ENCODE measurements at regions not wholly inside any gene's neighbourhood (a gene's known extent, or its start where the extent isn't known, plus 50 kb on each side); places are given as distances from the start of the nearest gene placed in this dataset.
"Not testable (repeated sequence)": the region's sequence is repeated elsewhere in the genome, so short reads cannot be mapped to it uniquely, and the experiment has no call there.

DNA sequence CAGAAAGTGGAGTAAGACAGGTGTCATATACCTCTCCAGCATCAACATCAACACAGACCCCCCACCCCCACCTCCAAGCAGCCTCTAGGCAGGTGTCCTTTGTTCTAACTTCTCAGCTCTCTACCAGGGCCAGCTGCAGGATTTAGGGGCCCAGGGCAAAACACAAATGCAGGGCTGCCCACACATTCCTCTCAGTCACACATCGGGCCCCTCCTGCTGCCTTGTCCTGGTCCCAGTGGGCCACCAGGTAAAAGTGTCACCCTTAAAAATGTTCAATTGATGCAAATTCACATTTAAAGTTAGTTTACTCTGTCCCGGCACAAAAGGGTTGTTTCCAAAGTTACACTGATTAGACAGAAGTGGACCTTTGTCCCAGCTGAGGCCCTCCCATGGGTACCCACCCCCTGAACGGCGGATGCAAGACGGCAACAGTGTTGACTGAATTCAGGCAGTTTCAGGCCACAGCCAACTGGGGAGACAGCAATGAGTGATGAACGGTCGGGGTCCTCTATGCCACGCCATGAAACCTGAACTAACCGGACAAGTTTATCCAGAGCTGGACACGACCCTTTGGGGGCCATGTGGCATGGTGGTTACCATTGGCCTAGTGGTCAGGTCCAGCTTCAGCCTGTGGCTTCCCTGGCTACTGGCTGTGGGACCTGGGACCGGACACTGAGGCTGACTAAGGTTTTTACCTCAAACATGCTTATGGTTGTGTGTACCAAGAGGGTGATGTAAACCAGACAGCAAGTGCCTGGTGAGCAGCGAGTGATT lies 52.2 kb upstream of the UNC93A start:
- no peak overlapping the region for H3K4me3 ChIP-seq
- intact Hi-C loops (cut with DNase I; ENCODE audit: low total_unique reads) = no loop called here
- no peaks in the 10 kb centered on the region for H3K4me1 ChIP-seq
- H3K27ac ChIP-seq = no peak overlapping the region
- H3K36me3 ChIP-seq = no peaks in the 10 kb centered on the region
- H3K27me3 ChIP-seq = peaks cover 0 to 11% of the 10 kb centered on the region in 2 donors
- no peak for DNase-seq (ENCODE audit: low spot score in 2 of 2)
- TF ChIP-seq POLR2AphosphoS5 (IDR thresholded peaks at IDR 0.05) = no peak
- TF ChIP-seq, protein P1, sequence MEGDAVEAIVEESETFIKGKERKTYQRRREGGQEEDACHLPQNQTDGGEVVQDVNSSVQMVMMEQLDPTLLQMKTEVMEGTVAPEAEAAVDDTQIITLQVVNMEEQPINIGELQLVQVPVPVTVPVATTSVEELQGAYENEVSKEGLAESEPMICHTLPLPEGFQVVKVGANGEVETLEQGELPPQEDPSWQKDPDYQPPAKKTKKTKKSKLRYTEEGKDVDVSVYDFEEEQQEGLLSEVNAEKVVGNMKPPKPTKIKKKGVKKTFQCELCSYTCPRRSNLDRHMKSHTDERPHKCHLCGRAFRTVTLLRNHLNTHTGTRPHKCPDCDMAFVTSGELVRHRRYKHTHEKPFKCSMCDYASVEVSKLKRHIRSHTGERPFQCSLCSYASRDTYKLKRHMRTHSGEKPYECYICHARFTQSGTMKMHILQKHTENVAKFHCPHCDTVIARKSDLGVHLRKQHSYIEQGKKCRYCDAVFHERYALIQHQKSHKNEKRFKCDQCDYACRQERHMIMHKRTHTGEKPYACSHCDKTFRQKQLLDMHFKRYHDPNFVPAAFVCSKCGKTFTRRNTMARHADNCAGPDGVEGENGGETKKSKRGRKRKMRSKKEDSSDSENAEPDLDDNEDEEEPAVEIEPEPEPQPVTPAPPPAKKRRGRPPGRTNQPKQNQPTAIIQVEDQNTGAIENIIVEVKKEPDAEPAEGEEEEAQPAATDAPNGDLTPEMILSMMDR (IDR thresholded peaks at IDR 0.05) = no peak
- no peak for TF ChIP-seq POLR2A (IDR thresholded peaks at IDR 0.05)
- H3K9me3 ChIP-seq = no peaks in the 10 kb centered on the region

DNA sequence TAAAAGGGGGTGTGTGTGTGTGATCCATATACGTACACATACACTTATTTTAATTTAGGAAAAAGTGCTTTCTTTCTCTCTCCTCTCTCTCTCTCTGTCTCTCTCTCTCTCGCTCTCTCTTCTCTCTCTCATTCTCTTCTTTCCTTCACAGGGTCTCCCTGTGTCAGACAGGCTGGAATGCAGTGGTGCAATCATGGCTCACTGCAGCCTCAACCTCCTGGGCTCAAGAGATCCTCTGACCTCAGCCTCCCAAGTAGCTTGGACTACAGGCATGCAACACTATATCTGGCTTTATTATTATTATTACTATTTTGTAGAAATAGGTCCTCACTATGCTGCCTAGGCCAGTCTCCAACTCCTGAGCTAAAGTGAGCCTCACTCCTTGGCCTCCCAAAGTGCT lies 51.6 kb upstream of the UNC93A start:
- H3K4me3 ChIP-seq; DNase-seq (ENCODE audit: low spot score in 2 of 2); H3K9me3 ChIP-seq; intact Hi-C loops (cut with DNase I; ENCODE audit: low total_unique reads); H3K27ac ChIP-seq; H3K36me3 ChIP-seq; H3K4me1 ChIP-seq: not testable (repeated sequence)
- H3K27me3 ChIP-seq = peaks cover 0 to 11% of the 10 kb centered on the region in 2 donors

DNA sequence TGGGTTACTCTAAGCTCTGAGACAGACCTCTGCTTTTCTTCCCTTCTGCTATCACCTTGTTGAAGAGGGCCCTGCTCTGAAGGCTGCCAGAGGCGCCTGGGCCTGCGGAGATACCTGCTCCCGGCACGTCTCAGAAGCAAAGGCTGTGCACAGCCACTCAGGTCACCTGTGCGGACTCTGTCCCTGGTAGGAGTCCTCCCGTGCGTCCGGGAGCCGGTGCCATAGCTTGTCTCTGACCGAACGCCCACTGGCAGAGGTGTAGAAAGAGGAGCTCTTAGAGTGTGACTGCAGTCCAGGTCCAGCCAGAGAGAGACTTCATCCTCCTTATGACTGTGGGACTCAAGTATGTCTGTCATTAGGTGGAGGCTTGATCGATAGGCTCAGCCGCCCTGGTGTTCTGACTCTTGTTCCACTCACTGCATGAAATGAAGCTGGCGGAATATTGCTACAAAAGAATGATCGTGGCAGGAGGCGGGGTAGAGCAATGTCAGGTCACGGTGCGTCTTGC lies 51.0 kb upstream of the UNC93A start:
- intact Hi-C loops (cut with DNase I; ENCODE audit: low total_unique reads) = no loop called here
- H3K9me3 ChIP-seq = no peaks in the 10 kb centered on the region

More for the DNA sequence above, 51.0 kb upstream of the UNC93A start:
- Histone ChIP-seq H3K4me3 (no peak overlapping the region), H3K27me3 (peaks cover 0 to 9% of the 10 kb centered on the region in 2 donors), H3K36me3 (no peaks in the 10 kb centered on the region), H3K27ac (no peak overlapping the region), H3K4me1 (no peaks in the 10 kb centered on the region)
- TF ChIP-seq, protein P1 (IDR thresholded peaks at IDR 0.05) = no peak
- TF ChIP-seq POLR2AphosphoS5 (IDR thresholded peaks at IDR 0.05) (no peak), POLR2A (IDR thresholded peaks at IDR 0.05) (no peak)
- DNase-seq (ENCODE audit: low spot score in 2 of 2) = no peak
